Amygdala (tissue), 56 donors: ENCODE measurements at regions not wholly inside any gene's neighbourhood (a gene's known extent, or its start where the extent isn't known, plus 50 kb on each side); places are given as distances from the start of the nearest gene placed in this dataset.
"Not testable (repeated sequence)": the region's sequence is repeated elsewhere in the genome, so short reads cannot be mapped to it uniquely, and the experiment has no call there.

Source experiments
- DNase-seq, 56 donors: peaks; one replicate each; lab custom pipeline; 2025; lab: John Stamatoyannopoulos, UW

GRCh38 chr20:61065853-61066252 lies 186.2 kb upstream of the CDH4 start:
- DNase-seq, result no peak

GRCh38 chr20:61066526-61066925 lies 185.5 kb upstream of the CDH4 start:
- no peak for DNase-seq

- DNase-seq, result no peak
These were observed 184.8 kb upstream of the CDH4 start for GRCh38 chr20:61067221-61067620.

GRCh38 chr20:61072398-61072797 lies 179.7 kb upstream of the CDH4 start:
- no peak for DNase-seq

GRCh38 chr20:61073376-61073775 lies 178.7 kb upstream of the CDH4 start:
- no peak for DNase-seq

GRCh38 chr20:61082720-61083119 lies 169.3 kb upstream of the CDH4 start:
- no peak for DNase-seq

- DNase-seq, result no peak
These were observed 168.6 kb upstream of the CDH4 start for GRCh38 chr20:61083431-61083830.

- DNase-seq, result no peak
These were observed 166.0 kb upstream of the CDH4 start for GRCh38 chr20:61086031-61086430.

- DNase-seq, result no peak
These were observed 161.5 kb upstream of the CDH4 start for GRCh38 chr20:61090541-61090940.

- no peak for DNase-seq
These were observed 159.8 kb upstream of the CDH4 start for GRCh38 chr20:61092251-61092650.

GRCh38 chr20:61094581-61094980 lies 157.5 kb upstream of the CDH4 start:
- DNase-seq, result no peak

GRCh38 chr20:61096463-61096862 lies 155.6 kb upstream of the CDH4 start:
- no peak for DNase-seq

- no peak for DNase-seq
These were observed 152.3 kb upstream of the CDH4 start for GRCh38 chr20:61099806-61100205.

GRCh38 chr20:61100489-61100888 lies 151.6 kb upstream of the CDH4 start:
- DNase-seq, result no peak

- not testable (repeated sequence) for DNase-seq
These were observed 150.7 kb upstream of the CDH4 start for GRCh38 chr20:61101321-61101720.

GRCh38 chr20:61104232-61104631 lies 147.8 kb upstream of the CDH4 start:
- DNase-seq, result no peak

- DNase-seq, result no peak
These were observed 146.7 kb upstream of the CDH4 start for GRCh38 chr20:61105395-61105794.

GRCh38 chr20:61106438-61106837 lies 145.6 kb upstream of the CDH4 start:
- no peak for DNase-seq

- no peak for DNase-seq
These were observed 142.7 kb upstream of the CDH4 start for GRCh38 chr20:61109221-61109805.

GRCh38 chr20:61112515-61112914 lies 139.5 kb upstream of the CDH4 start:
- DNase-seq, result no peak

- DNase-seq, result no peak
These were observed 138.3 kb upstream of the CDH4 start for GRCh38 chr20:61113731-61114130.

- DNase-seq, result no peak
These were observed 137.4 kb upstream of the CDH4 start for GRCh38 chr20:61114493-61115175.
